ENCODE measurements at regions not wholly inside any gene's neighbourhood (a gene's known extent, or its start where the extent isn't known, plus 50 kb on each side); places are given as distances from the start of the nearest gene placed in this dataset.

- no peak for DNase-seq (ENCODE audit: low spot score)
These were observed 56.9 kb downstream of the SLITRK6 start for GRCh38 chr13:85742355-85742754.

GRCh38 chr13:85741017-85741416, 58.2 kb downstream of the SLITRK6 start:
- no peak for DNase-seq (ENCODE audit: low spot score)

GRCh38 chr13:85738696-85739320, 60.4 kb downstream of the SLITRK6 start:
- no peak for DNase-seq (ENCODE audit: low spot score)

GRCh38 chr13:85737952-85738351, 61.3 kb downstream of the SLITRK6 start:
- no peak for DNase-seq (ENCODE audit: low spot score)

- DNase-seq (ENCODE audit: low spot score) = no peak
These were observed 69.9 kb downstream of the SLITRK6 start for GRCh38 chr13:85729296-85729695.

- no peak for DNase-seq (ENCODE audit: low spot score)
These were observed 70.4 kb downstream of the SLITRK6 start for GRCh38 chr13:85728811-85729210.

GRCh38 chr13:85725433-85725832, 73.8 kb downstream of the SLITRK6 start:
- DNase-seq (ENCODE audit: low spot score) = no peak

- no peak for DNase-seq (ENCODE audit: low spot score)
These were observed 74.4 kb downstream of the SLITRK6 start for GRCh38 chr13:85724546-85725432.

GRCh38 chr13:85719749-85720148, 79.5 kb downstream of the SLITRK6 start:
- no peak for DNase-seq (ENCODE audit: low spot score)

- no peak for DNase-seq (ENCODE audit: low spot score)
These were observed 81.3 kb downstream of the SLITRK6 start for GRCh38 chr13:85717921-85718320.

- no peak for DNase-seq (ENCODE audit: low spot score)
These were observed 88.7 kb downstream of the SLITRK6 start for GRCh38 chr13:85710545-85710944.

GRCh38 chr13:85709721-85710120, 89.5 kb downstream of the SLITRK6 start:
- DNase-seq (ENCODE audit: low spot score) = no peak

- DNase-seq (ENCODE audit: low spot score) = no peak
These were observed 90.1 kb downstream of the SLITRK6 start for GRCh38 chr13:85709072-85709471.

GRCh38 chr13:85700906-85701305, 98.3 kb downstream of the SLITRK6 start:
- no peak for DNase-seq (ENCODE audit: low spot score)

- DNase-seq (ENCODE audit: low spot score) = no peak
These were observed 101.0 kb downstream of the SLITRK6 start for GRCh38 chr13:85698256-85698655.

GRCh38 chr13:85694992-85695391, 104.2 kb downstream of the SLITRK6 start:
- DNase-seq (ENCODE audit: low spot score) = no peak

GRCh38 chr13:85693889-85694511, 105.2 kb downstream of the SLITRK6 start:
- no peak for DNase-seq (ENCODE audit: low spot score)

- no peak for DNase-seq (ENCODE audit: low spot score)
These were observed 108.9 kb downstream of the SLITRK6 start for GRCh38 chr13:85690368-85690767.

- DNase-seq (ENCODE audit: low spot score) = no peak
These were observed 113.8 kb downstream of the SLITRK6 start for GRCh38 chr13:85685436-85685835.

GRCh38 chr13:85675151-85675907, 123.9 kb downstream of the SLITRK6 start:
- no peak for DNase-seq (ENCODE audit: low spot score)

- DNase-seq (ENCODE audit: low spot score) = no peak
These were observed 127.9 kb downstream of the SLITRK6 start for GRCh38 chr13:85671336-85671735.

GRCh38 chr13:85666356-85666755, 132.9 kb downstream of the SLITRK6 start:
- no peak for DNase-seq (ENCODE audit: low spot score)
